RWPE2 (cell line): ENCODE measurements at regions not wholly inside any gene's neighbourhood (a gene's known extent, or its start where the extent isn't known, plus 50 kb on each side); places are given as distances from the start of the nearest gene placed in this dataset.

Experiments
- ATAC-seq: fragments of 200-7000 bp; cut with Tn5 transposase; 3 replicates; pipeline ENCODE4 v1.9.1; 2021; ENCODE audit warnings: low read depth
- DNase-seq: peaks from one replicate; pipeline ENCODE4 v3.0.0-alpha.2; 2020; ENCODE audit warnings: low spot score
- H3K27ac ChIP-seq: fragments of 450-650 bp; 2 replicates; pipeline ENCODE4 v1.5.1; 2017; ENCODE audit warnings: mild to moderate bottlenecking; ENCODE audit not compliant: poor library complexity, severe bottlenecking
- H3K27me3 ChIP-seq: fragments of 250-450 bp; sonication (Bioruptor Pico); 2 replicates; pipeline ENCODE4 v1.5.1; 2021; ENCODE audit warnings: mild to moderate bottlenecking, moderate library complexity; ENCODE audit not compliant: insufficient read depth, poor library complexity, severe bottlenecking
- H3K36me3 ChIP-seq: fragments of 250-450 bp; sonication (Bioruptor Pico); 2 replicates; pipeline ENCODE4 v1.5.1; 2020; ENCODE audit warnings: low read depth, mild to moderate bottlenecking, moderate library complexity
- H3K4me1 ChIP-seq: fragments of 250-450 bp; sonication (Bioruptor Pico); 2 replicates; pipeline ENCODE4 v1.5.1; 2021; ENCODE audit warnings: mild to moderate bottlenecking, moderate library complexity; ENCODE audit not compliant: insufficient read depth, poor library complexity, severe bottlenecking
- H3K4me3 ChIP-seq: fragments of 250-450 bp; sonication (Bioruptor Pico); 2 replicates; pipeline ENCODE4 v1.5.1; 2021; ENCODE audit warnings: mild to moderate bottlenecking, moderate library complexity; ENCODE audit not compliant: severe bottlenecking
- H3K9me3 ChIP-seq: fragments of 250-450 bp; sonication (Bioruptor Pico); 2 replicates; pipeline ENCODE4 v1.5.1; 2021; ENCODE audit warnings: mild to moderate bottlenecking, moderate library complexity; ENCODE audit not compliant: severe bottlenecking
- TF ChIP-seq, protein P1 (sequence below): fragments of 450-650 bp; IDR thresholded peaks from one replicate; pipeline ENCODE4 v1.5.1; 2017; ENCODE audit warnings: mild to moderate bottlenecking, moderate library complexity; ENCODE audit not compliant: poor library complexity, severe bottlenecking

GRCh38 chr5:171568389-171568788 lies 148.9 kb downstream of the FGF18 start:
- Histone ChIP-seq H3K9me3 (peaks cover 23% of the 10 kb centered on the region), H3K36me3 (no peaks in the 10 kb centered on the region), H3K4me3 (no peak overlapping the region), H3K4me1 (no peaks in the 10 kb centered on the region), H3K27ac (no peak overlapping the region), H3K27me3 (no peaks in the 10 kb centered on the region)
- TF ChIP-seq, protein P1, sequence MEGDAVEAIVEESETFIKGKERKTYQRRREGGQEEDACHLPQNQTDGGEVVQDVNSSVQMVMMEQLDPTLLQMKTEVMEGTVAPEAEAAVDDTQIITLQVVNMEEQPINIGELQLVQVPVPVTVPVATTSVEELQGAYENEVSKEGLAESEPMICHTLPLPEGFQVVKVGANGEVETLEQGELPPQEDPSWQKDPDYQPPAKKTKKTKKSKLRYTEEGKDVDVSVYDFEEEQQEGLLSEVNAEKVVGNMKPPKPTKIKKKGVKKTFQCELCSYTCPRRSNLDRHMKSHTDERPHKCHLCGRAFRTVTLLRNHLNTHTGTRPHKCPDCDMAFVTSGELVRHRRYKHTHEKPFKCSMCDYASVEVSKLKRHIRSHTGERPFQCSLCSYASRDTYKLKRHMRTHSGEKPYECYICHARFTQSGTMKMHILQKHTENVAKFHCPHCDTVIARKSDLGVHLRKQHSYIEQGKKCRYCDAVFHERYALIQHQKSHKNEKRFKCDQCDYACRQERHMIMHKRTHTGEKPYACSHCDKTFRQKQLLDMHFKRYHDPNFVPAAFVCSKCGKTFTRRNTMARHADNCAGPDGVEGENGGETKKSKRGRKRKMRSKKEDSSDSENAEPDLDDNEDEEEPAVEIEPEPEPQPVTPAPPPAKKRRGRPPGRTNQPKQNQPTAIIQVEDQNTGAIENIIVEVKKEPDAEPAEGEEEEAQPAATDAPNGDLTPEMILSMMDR, result no peak
- DNase-seq (no peak), ATAC-seq (no peak)

GRCh38 chr5:171569065-171569712 lies 149.7 kb downstream of the FGF18 start:
- peaks cover 23% of the 10 kb centered on the region for H3K9me3 ChIP-seq
- ATAC-seq (no peak), DNase-seq (no peak)
- H3K27me3 ChIP-seq, result no peaks in the 10 kb centered on the region
- H3K4me3 ChIP-seq, result no peak overlapping the region
- H3K36me3 ChIP-seq, result no peaks in the 10 kb centered on the region
- no peaks in the 10 kb centered on the region for H3K4me1 ChIP-seq
- TF ChIP-seq, protein P1, result no peak
- H3K27ac ChIP-seq, result no peak overlapping the region

DNA sequence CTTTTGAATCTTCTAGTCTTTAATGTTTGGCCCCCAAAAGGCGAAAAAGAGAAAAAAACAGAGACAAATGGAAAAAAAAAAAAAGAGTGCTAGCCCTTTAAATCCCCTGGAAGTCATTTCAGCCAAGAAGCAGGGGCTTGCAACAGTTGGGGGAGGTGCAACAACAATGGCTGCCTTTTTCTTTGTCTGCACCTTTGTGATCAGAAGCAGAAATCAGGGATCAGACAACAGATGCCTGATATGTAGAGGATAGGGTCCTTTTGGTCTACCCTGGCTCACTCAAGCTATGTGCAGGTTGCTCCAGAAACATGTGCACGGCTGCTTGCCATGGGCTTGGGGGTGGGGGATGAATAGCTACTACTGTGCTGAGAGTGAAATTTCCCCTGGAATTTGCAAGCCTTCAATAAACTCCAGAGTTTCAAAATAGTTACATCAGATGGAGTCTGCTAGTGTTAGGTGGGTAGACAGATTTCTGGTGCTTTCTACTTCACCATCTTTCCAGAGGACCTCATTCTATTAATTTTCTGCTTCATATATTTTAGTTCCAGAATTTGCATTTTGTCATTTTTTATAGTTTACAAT lies 150.9 kb downstream of the FGF18 start:
- TF ChIP-seq, protein P1, result no peak
- Histone ChIP-seq H3K36me3 (no peaks in the 10 kb centered on the region), H3K4me3 (no peak overlapping the region), H3K27me3 (no peaks in the 10 kb centered on the region), H3K4me1 (no peaks in the 10 kb centered on the region), H3K9me3 (peaks cover 23% of the 10 kb centered on the region), H3K27ac (no peak overlapping the region)
- no peak for ATAC-seq
- DNase-seq, result no peak

- DNase-seq, result no peak
- peak; percentile 98 for ATAC-seq
Measured at GRCh38 chr5:171571663-171572062, 152.2 kb downstream of the FGF18 start.

More at GRCh38 chr5:171571663-171572062, 152.2 kb downstream of the FGF18 start:
- Histone ChIP-seq H3K9me3 (peaks cover 23% of the 10 kb centered on the region), H3K4me1 (no peaks in the 10 kb centered on the region), H3K36me3 (no peaks in the 10 kb centered on the region), H3K27ac (no peak overlapping the region), H3K4me3 (no peak overlapping the region), H3K27me3 (no peaks in the 10 kb centered on the region)
- TF ChIP-seq, protein P1, result no peak
